DMS53 (cell line): ENCODE measurements at regions not wholly inside any gene's neighbourhood (a gene's known extent, or its start where the extent isn't known, plus 50 kb on each side); places are given as distances from the start of the nearest gene placed in this dataset.
"Not testable (repeated sequence)": the region's sequence is repeated elsewhere in the genome, so short reads cannot be mapped to it uniquely, and the experiment has no call there.

ENCODE experiments used
- DNase-seq: peaks from one replicate; lab custom pipeline; 2025; lab: John Stamatoyannopoulos, UW

DNA sequence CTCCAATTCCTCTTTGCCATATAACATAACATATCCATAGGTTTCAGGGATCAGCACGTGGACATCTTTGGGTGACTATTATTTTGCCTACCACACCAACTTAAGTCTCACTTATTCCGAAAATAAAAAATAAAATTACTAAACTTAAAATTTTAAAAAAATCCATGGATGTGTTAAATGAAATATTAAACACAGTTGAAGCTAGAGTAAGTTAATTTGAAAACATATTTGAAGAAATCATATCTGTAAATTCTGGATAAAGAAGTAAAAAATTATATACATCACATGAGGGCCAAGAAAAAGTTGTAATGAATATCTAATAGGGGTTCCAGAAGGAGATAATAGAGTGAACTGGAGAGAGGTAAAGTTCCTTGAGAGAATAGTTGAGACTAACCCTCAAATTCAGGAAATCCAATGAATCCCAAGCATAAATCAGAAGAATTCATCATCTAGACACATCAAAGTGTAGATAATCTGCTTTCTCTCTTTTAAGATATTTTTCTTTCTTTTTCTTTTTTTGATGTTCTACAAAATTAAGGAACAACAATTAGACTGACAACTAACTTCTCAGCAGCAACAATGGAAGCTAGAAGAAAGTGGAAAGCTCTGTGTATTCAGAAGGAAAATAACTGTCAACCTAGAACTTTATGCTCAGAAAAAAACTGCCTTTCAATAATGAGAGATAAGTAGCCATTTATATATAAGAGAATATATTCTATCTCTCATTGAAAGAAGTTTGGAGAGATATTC lies 147.4 kb downstream of the ABHD5 start:
- DNase-seq, result no peak

DNA sequence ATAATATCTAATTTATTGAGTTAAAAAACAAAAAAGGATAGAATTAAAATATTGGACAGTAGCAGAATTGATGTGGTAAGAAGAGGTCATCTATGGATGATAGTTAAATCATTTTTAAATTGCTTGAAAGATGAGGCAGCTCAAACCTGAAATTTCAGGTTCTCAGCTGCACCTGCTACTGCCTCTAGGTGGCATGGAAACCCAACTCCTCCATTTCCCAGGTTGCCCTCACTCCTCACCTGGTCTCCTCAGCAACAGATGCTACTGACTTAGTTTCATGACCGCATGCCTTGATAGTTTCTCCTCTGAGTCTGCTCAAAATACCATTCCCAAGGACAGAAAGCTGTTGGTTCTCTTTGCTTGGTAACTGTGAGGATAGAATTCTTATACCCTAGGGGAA lies 148.1 kb downstream of the ABHD5 start:
- DNase-seq, result peak; percentile 31

DNA sequence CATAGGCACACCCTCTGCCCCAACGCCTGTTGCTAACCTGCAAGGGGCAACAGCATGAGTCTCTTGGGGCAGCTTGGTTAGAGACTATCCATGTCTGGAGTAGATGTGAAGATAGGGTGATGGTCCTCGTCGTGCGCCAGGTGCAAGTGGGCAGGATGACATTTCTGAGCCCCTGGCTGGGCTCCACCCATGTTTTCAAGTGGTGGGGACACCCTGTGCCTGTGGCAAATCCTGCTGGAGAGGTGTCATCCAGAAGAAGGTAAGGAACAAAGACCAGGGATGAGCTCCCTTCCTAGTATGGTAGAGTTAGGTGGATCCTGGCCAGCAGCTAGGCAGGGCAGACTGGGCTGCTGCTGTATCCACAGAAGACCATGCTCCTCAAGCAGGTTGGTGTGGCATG lies 152.6 kb downstream of the ABHD5 start:
- DNase-seq, result no peak

DNA sequence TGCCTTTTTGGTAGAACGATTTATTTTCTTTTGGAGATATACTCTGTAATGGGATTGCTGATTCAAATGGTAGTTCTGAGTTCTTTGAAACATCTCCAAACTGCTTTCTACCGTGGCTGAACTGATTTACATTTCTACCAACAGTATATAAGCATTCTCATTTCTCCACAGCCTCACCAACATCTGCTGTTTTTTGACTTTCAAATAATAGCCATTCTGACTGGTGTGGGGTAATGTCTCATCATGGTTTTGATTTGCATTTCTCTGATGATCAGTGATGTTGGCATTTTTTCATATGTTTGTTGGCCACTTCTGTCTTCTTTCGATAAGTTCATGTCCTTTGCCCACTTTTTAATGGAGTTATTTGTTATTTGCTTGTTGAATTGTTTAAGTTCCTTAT lies 154.0 kb downstream of the ABHD5 start:
- no peak for DNase-seq

DNA sequence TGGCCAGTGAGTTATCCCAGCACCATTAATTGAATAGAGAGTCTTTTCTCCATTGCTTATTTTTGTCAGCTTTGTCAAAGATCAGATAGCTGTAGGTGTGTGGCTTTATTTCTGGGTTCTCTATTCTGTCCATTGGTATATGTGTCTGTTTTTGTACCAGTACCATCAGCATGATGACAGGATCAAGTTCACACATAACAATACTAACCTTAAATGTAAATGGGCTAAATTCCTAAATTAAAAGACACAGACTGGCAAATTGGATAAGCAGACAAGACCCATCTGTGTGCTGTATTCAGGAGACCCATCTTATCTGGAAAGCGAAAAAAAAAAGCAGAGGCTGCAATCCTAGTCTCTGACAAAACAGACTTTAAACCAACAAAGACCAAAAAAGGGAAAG lies 154.8 kb downstream of the ABHD5 start:
- not testable (repeated sequence) for DNase-seq

DNA sequence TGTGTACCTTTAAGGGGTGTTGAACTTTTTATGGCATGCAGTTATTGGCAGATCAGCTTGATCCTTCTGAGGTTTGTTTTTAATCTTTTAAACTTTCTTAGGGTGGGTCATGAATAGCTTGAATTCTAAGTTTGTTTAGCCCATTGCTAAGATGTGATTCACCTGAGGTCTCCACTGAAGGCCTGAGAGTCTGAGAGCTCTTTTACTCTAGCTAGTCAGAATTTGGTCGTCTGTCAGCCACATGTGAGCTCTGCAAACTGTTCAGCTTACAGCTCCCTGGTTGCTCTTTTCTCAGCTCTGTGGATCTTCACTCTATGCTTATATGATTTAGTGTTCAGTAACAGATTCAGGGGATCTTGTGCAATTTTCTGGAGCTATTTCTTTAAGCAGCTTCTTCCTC lies 161.3 kb downstream of the ABHD5 start:
- no peak for DNase-seq

DNA sequence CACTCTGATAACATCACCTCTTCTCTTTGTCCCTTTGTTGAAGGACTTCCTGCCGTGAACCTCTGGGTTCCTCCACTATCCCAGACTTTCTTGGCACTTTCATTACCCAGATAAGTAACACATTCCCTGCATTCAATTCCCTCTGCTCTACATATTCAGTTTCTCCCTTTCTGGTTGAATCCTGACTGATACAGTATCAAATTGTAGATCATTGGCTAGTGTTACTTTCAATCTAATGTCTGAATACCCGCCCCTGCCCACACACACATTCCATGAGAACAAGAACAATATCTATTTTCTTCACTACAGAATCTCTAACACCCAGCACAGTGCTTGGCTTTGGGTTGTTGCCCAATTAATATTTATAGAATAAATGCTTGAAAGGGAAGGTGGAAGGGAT lies 163.5 kb downstream of the ABHD5 start:
- DNase-seq, result no peak

DNA sequence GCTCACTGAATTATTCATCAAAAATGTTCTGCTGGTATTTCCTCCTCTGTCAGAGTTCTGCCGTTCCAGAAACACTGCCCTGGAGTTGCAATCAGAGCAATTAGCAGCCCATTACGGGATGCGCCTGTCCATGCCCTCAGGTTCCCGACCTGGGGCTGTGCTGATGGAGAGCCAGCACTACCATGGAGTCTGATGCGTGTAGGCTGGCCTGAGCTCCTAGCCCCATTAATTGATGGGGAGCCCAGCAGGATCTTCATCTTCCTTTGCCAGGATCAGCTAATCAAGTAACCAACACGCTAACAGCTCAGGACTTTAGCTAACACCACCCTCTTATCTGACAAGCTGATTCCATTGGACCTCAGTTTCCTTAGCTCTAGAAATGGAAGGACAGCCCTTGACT lies 164.2 kb downstream of the ABHD5 start:
- DNase-seq, result no peak

DNA sequence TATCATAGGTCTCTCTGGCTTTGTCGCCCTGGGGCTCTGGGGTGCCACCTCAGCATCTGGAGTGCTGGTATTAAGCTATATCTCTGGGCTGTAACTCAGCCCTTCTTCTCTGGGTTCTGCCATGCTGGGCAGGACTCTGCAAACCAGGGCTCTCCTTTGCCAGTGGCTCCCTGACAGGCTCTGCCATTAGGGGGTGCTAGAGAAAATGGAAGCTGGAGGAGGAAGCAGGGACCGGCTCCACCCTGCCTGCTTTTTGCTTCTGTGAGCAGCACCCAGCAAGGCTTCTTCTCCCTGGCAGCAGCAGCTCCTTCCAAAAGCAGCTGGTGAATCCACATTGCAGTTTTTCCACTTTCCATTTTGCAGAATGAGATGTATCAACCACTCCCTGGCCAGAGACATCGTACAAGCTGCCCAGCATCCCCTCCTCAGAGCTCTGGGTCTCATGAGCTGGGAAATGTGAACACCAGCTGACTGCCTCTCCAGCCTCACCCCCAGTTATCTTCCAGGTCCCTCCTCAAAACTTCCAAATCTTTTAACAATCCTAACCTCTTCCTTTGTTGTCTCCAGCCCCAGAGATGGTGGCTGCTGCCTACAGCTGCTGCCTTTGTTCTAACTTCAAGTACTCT lies 165.0 kb downstream of the ABHD5 start:
- peak; percentile 57 for DNase-seq

DNA sequence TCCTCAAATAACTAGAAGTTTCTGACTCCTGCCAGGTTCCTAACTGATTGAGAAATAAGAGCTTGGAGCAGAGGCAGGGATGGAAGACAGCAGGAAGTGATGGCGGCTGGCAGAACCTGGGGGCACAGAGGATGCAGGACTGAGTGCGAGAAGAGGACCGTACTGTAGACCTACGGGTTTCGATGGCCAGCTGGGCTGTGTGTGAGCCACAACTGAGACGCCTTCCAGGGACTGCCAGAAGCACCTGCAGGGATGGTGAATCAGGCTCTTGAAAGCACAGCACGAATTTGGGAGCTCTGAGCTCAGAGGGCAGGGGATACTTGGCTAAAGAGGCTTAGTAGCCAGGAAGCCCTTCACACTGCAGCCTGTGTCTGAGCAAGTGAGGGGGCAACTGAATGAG lies 165.6 kb downstream of the ABHD5 start:
- no peak for DNase-seq

DNA sequence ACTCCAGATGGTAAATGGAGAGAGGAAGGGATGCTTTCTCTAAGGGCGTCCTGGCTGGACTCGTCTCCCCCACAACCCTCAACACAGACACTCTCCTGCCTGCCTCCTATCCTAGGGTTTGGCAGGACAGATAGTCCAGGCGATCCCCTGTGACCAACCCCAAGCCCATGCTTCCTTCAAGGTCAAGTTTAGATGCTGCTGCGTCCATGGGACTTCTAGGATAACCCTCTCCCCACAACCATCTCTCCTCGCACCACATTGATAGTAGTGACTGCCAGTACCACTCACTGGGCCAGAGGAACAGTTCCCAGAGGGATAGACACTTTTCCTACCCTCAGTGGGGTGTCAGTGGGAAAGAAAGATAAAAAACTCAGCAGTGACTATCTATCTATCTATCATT lies 166.0 kb downstream of the ABHD5 start:
- DNase-seq, result no peak

DNA sequence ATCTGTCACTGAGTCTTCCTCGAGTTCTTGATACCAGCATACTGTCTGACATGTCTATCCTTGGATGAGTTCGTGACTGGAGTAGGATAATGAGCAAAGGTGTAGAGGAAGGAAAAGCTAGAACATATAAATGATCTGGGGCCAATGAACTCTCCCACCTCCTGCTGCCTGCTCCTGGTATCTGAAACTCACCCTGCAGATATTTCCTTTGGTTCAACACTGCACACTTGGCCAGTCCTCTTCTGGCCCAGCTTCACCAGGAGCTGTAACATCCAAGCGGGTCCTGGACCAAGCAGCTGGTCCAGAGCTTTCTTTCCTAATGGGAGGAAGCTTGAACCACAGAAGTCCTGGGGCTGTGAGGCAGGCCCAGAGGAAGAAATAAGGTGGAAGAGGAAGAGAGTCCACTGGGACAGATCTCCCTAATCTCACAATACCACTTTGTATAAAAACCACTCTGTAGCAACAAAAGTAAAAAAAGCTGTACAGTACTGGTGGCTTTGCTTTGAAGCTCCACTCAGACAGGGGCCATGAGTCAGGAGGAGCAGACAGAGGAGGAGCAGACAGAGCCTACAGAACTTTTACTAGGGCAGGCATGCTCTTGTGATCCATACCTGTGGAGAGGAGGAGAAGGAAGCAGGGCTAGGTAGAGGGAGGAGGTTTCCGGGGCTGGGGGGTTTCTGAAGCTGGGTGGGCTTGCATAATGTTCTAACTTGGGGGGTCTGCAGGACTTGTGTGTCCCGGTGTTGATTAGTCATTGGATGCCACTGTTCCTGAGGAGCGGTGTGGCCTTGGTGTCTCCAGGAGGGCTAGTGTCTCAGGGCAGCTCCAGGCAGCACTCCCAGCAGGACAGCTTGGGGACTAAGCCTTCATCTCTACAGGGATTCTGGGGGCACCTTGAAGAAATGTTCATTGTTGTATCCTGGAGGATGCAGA lies 166.9 kb downstream of the ABHD5 start:
- DNase-seq, result no peak

DNA sequence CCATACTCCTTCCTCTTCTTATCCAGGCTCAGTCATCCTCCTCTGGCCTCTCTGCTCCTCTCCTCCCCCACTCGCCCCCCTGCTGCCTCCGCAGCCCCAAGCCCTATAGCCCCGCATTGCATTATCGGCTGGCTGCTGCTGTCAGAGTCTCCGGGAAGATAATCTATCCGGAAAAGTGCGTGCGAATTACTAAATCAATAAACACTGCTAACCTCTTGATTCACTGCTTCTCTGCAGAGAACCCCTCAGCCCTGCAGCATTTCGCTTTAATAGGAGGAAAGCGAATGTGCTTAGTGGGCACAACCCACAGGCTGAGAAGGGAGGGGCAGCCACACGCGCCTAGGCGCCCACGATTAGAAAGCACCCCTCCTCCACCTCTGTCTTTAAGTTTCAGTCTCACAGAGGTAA lies 167.6 kb downstream of the ABHD5 start:
- no peak for DNase-seq

DNA sequence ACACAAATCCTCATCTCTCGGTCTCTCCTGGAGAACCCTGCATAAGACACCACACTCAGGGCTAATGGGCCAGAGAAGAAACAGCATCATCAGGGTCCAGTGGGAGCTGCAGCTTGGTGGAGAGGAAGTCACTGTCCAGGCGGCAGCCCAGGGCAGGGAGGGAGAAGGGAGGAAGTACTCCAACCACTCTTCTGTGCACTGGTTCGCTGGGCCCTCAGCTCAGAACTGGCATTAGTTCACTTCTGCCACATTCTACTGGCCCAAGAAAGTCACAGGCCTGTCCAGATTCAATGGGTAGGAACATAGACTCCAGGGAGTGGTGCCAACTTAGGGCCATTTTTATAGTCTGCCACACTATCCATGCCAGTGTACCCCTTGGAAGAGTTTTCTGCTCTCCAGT lies 169.0 kb downstream of the ABHD5 start:
- DNase-seq, result no peak

DNA sequence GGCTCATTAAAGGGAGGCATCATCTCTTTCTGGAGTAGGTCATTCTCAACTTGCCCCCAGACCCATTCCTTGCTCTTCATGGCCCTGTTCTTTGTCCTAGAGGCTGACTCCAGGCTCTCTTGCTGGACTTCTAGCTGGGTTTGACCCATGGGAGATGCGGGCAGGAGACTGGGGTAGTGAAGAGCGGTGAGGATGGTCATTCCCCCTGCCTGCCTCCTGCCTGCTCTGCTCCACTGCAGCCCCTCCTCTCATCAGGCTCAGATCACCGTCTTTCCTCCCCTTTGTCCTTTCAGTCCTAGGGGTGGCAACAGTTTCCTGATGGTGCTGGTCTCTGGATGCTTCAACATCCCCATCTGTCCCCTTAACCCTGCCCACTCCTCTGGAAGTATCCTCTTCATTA lies 170.9 kb downstream of the ABHD5 start:
- DNase-seq, result no peak

DNA sequence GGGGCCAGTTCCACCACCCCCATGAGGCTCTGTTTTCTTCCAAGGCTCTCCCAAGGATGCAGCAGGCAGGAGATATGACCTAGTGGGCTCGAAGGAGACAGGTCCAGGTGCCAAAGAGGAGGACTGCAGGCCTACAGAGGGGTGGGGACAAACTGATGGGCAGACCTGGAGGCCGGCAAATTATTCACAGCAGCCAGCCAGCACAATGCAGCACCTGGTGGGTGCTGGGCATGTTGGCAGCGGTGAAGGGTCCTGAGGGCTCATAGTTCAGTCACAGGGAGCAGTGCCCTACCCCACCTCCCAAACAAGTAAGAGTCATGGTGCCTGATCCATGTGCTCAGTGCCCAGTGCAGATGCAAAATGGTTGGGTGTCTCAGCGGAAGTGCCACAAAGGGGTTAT lies 171.7 kb downstream of the ABHD5 start:
- DNase-seq, result no peak

DNA sequence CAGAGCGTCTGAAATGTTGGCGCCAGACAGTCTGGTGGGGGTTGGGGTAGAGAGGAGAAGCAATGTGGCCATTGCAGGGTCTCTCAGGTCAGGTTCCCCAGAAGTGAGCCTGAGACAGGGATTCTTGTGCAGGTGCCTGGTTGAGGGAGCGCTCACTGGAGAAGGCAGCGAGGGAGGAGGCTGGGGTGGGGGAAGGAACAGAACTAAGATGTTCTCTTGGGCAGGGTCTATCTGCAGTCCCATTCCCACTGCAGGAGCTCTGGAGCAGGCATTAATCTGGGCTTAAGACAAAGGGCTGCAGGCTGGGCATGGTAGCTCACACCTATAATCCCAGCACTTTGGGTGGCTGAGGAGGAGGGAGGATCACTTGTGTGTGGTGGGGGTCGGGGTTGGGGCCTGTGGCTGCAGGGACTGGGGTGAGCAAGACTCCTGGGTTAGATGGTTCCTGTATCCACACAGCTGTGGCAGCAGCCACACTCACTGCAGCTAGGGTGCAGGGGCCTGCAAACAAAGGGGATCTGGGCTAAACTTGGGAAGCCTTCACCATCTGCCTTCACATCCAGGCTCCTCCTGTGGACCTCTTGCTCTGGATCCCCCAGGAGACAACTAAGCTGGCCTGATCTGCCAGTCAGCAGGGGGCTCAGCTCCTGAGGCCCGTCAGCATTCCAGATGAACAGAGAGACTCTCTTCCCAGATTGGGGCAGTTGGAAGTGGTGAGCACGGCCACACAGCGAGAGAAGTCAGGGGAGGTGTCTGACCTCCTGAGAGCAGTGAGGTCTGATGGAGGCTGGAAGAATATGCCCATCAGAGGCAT lies 172.5 kb downstream of the ABHD5 start:
- no peak for DNase-seq

DNA sequence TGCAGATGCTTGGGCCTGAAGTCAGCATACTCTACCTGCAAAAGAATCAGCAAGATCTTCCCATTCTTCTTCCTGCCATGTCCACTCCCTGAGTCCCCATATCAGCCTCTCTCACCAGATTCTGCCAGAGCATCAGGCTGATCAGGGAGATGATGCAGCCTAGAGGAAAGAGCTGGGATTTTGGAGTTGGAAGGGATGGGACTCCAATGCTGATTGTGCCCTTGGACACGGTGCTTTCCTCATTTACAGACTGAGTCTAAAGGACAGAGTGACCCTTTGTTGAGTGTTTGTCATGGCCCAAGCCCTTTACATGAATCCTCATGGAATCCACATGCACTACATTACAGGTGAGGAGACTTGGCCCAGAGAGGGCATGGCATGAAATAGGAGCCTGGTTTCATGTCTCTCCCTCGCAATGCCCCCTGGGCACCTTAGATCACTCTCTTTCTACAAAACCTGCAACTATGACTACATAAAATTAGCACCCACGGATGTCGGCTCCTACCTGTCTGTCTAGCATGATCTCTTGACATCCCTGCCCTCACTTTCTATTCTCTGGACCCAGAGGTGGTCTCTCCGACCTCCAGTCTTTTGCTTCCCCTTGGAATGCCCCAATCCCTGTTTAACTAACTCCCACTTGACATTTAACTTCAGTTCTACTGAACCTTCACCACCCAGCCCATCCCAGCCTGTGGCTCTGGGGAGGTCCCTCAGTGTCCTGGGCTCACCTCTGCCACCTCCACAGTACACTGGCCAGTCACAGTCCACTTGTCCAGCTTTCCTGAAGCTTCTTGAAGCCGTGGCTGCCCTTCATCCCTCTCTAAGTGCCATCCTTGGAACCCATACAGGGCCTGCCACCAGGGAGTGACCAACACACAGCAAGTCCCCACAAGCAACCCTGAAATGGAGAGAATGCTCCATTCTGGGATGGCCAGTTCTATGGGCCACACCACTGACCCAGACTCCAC lies 173.5 kb downstream of the ABHD5 start:
- DNase-seq, result no peak

DNA sequence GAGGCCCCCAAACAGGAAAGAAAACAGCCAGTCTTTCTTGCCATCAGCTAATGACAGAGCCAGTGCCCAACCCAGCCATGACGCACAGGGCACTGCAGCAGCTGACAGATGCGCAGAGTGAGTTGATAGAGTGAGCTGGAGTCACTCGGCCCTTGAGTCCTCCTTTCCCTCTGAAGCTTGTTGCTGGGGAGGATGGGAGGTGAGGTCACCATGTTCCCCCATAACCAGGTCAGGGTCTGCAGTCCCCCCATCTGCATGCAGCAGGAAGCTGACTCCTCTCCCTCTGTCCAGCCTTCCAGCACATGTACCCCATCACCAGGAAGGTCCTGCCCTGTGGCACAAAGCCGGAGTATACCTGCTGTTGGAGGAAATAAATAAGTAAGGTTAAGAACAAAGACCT lies 174.6 kb downstream of the ABHD5 start:
- no peak for DNase-seq

DNA sequence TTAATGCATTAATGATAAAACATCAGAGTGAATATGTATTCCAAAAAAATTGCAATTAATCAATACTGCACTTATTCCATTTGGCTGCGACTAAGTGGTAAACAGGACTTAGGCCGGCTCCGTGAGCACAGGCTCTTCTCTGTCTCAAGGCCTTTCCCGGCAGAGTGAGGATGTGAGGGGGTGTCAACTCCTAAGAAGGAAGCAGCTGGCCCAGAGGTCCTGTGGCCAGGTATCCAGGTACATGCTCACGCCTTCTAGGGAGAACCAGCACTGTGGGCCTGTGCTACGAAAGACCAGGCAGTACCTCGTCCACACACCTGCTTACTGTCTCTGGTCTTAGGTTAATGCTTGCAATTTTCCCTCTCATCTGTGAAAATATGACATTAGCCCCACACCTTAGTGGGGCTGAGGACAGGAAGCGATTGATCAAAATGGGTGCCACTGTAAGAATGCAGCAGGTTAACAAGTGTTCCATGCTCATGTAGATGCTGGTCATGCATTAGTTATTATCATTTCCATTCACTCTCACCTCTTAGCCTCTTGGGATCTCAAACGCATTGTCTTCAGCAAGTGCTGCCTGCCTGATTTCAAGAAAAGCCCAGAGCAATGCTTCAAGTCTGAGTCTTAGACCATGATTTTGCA lies 175.3 kb downstream of the ABHD5 start:
- DNase-seq, result no peak
